Natural killer cell (primary cell): ENCODE measurements at regions not wholly inside any gene's neighbourhood (a gene's known extent, or its start where the extent isn't known, plus 50 kb on each side); places are given as distances from the start of the nearest gene placed in this dataset.

Source experiments
- ATAC-seq, 3 donors: fragments of 150-1000 bp in 2 of 3; fragments of 200-7000 bp in 1 of 3; cut with Tn5 transposase; 1 replicate in 1 of 3; 2 replicates in 2 of 3; pipeline ENCODE4 v1.10.0; 2021; ENCODE audit warnings: mild to moderate bottlenecking in 2 of 3, moderate library complexity in 2 of 3
- DNase-seq, 2 donors: peaks; one replicate each; pipeline versions ENCODE4 v3.0.0 to v3.0.0-alpha.2; 2013 to 2021; ENCODE audit warnings: mixed read lengths in 1 of 2
- H3K27ac ChIP-seq: one replicate; pipeline ENCODE4 v1.5.1; 2013; ENCODE audit warnings: mild to moderate bottlenecking, low read length
- H3K27me3 ChIP-seq: one replicate; pipeline ENCODE4 v1.6.1; 2013; ENCODE audit warnings: low read length; ENCODE audit not compliant: control insufficient read depth, insufficient read depth
- H3K36me3 ChIP-seq: one replicate; pipeline ENCODE4 v1.6.1; 2013; ENCODE audit warnings: low read length; ENCODE audit not compliant: control insufficient read depth, insufficient read depth
- H3K4me1 ChIP-seq: one replicate; pipeline ENCODE4 v1.6.1; 2013; ENCODE audit warnings: low read length; ENCODE audit not compliant: control insufficient read depth, insufficient read depth
- H3K4me3 ChIP-seq: one replicate; pipeline ENCODE4 v1.5.1; 2013; ENCODE audit warnings: low read length
- H3K9me3 ChIP-seq: one replicate; pipeline ENCODE4 v1.6.1; 2013; ENCODE audit warnings: low read length; ENCODE audit not compliant: control insufficient read depth, insufficient read depth
- H3K27ac Mint-ChIP-seq, 2 donors: one replicate each; pipeline ENCODE4 v1.8.0; 2022; ENCODE audit warnings: mild to moderate bottlenecking in 2 of 2, mixed read lengths in 2 of 2, moderate library complexity in 1 of 2
- H3K27me3 Mint-ChIP-seq, 2 donors: one replicate each; pipeline ENCODE4 v1.8.0; 2022; ENCODE audit warnings: low read depth in 2 of 2, mixed read lengths in 2 of 2
- H3K36me3 Mint-ChIP-seq: one replicate; pipeline ENCODE4 v1.8.0; 2022; ENCODE audit warnings: mixed read lengths
- H3K4me1 Mint-ChIP-seq, 2 donors: one replicate each; pipeline ENCODE4 v1.8.0; 2022; ENCODE audit warnings: mixed read lengths in 2 of 2
- H3K4me3 Mint-ChIP-seq: one replicate; pipeline ENCODE4 v1.8.0; 2022; ENCODE audit warnings: mild to moderate bottlenecking, moderate library complexity, mixed read lengths
- H3K9me3 Mint-ChIP-seq, 2 donors: one replicate each; pipeline ENCODE4 v1.8.0; 2022; ENCODE audit warnings: mixed read lengths in 2 of 2
- CTCF ChIP-seq: fragments of 200-600 bp; IDR thresholded peaks from one replicate; pipeline ENCODE4 v1.8.0; 2022; ENCODE audit warnings: antibody characterized with exemption
- WGBS: methylation state at CpG from one replicate; pipeline ENCODE4 v1.1.7; 2013; ENCODE audit warnings: missing lambda C conversion rate; ENCODE audit not compliant: insufficient coverage; 5-methylcytosine and 5-hydroxymethylcytosine counted together
- intact Hi-C: fragments of 100-400 bp; cut with micrococcal nuclease; formaldehyde crosslinking; loops from one replicate; pipeline ENCODE4 v1.14.2; 2022

DNA sequence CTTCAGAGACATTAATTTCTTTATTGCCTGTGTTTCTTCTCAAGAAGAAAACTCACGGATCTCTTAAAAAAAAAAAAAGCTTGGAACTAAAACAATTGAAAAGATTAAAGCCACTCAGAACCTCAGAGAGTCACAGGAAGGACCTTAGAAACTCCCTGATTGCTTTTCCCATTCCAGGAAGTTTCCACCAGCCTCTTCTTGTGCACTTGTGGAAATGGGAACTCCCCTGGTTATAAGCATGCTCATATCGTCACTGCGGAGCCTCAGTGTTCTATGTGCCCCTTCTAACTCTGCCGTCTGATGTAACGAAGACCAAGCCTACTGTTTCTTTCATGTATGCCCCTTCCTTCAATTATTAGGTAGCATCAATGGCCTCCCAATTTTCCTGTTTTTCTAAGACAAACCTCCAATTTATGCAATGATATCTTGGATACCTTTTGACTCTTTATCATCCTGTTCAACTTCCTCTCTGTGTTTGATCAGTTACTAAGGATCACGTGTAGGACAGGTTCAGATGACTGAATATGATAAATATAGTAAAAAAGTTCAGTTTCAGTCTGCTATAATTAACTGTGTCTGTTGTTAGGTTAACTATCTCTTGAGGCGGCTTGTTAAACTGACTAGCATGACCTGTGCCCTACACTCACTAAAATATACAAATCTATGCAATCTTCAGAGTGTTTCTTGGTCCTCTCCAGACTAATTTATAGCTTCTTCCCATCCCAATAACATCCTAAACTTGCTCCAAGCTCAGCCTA is 593.7 kb upstream of the CHAC2 start:
- H3K27me3 Mint-ChIP-seq = no peaks in the 10 kb centered on the region
- Histone ChIP-seq H3K27me3 (no peaks in the 10 kb centered on the region), H3K27ac (no peak overlapping the region), H3K9me3 (no peaks in the 10 kb centered on the region), H3K4me1 (no peaks in the 10 kb centered on the region), H3K4me3 (no peak overlapping the region), H3K36me3 (no peaks in the 10 kb centered on the region)
- no peaks in the 10 kb centered on the region for H3K4me1 Mint-ChIP-seq
- no peaks in the 10 kb centered on the region for H3K36me3 Mint-ChIP-seq
- no peak for DNase-seq
- intact Hi-C loops = no loop called here
- no peak overlapping the region for H3K27ac Mint-ChIP-seq
- TF ChIP-seq CTCF = no peak
- peaks cover 9 to 13% of the 10 kb centered on the region in 2 donors for H3K9me3 Mint-ChIP-seq
- 88% methylated on average over 6 of the region's 7 CpGs for WGBS
- no peak overlapping the region for H3K4me3 Mint-ChIP-seq
- ATAC-seq = peak in 1 of 3 donors; percentile 24

- no peak for TF ChIP-seq CTCF
- DNase-seq (no peak), ATAC-seq (no peak)
- no peaks in the 10 kb centered on the region for H3K27me3 Mint-ChIP-seq
- H3K4me1 Mint-ChIP-seq = no peaks in the 10 kb centered on the region
- Histone ChIP-seq H3K9me3 (no peaks in the 10 kb centered on the region), H3K4me3 (no peak overlapping the region), H3K27ac (no peak overlapping the region), H3K36me3 (no peaks in the 10 kb centered on the region), H3K4me1 (no peaks in the 10 kb centered on the region), H3K27me3 (no peaks in the 10 kb centered on the region)
- no peaks in the 10 kb centered on the region for H3K36me3 Mint-ChIP-seq
- H3K27ac Mint-ChIP-seq = no peak overlapping the region
- intact Hi-C loops = no loop called here
- H3K4me3 Mint-ChIP-seq = no peak overlapping the region
- WGBS = 100% methylated on average over 1 of the region's 1 CpG
- peaks cover 9 to 13% of the 10 kb centered on the region in 2 donors for H3K9me3 Mint-ChIP-seq
Observed at GRCh38 chr2:53173091-53173490, 594.5 kb upstream of the CHAC2 start.

DNA sequence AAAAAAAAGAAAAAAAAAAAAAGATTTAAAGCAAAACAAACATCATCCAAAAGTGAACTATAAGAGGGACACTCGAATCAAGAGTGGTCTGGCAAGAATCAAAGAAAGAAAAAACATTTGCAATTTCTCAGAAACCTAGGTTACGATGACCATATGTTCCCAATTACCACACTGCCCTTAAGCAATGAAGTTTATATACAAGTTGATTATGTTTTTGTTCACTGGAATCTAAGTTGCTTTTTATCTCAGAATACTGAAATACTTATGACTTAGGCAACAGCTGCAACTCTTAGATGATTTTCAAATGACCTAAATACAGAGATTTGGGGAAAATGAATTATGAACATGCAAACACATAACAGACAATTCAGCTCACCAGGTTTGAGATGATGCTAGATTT is 597.1 kb upstream of the CHAC2 start:
- Mint-ChIP-seq H3K27me3 (no peaks in the 10 kb centered on the region), H3K4me3 (no peak overlapping the region), H3K27ac (no peak overlapping the region), H3K36me3 (no peaks in the 10 kb centered on the region), H3K4me1 (no peaks in the 10 kb centered on the region), H3K9me3 (peaks cover 8 to 9% of the 10 kb centered on the region in 2 donors)
- H3K27me3 ChIP-seq = no peaks in the 10 kb centered on the region
- no peaks in the 10 kb centered on the region for H3K36me3 ChIP-seq
- no peak for DNase-seq
- intact Hi-C loops = no loop called here
- 60% methylated on average over 1 of the region's 2 CpGs for WGBS
- no peak overlapping the region for H3K27ac ChIP-seq
- no peaks in the 10 kb centered on the region for H3K4me1 ChIP-seq
- no peak for ATAC-seq
- no peak overlapping the region for H3K4me3 ChIP-seq
- H3K9me3 ChIP-seq = no peaks in the 10 kb centered on the region
- no peak for TF ChIP-seq CTCF

- H3K27me3 ChIP-seq = no peaks in the 10 kb centered on the region
- no peak overlapping the region for H3K4me3 ChIP-seq
- 87% methylated on average over 3 of the region's 4 CpGs for WGBS
- Mint-ChIP-seq H3K4me1 (no peaks in the 10 kb centered on the region), H3K4me3 (no peak overlapping the region), H3K9me3 (peaks cover 6 to 10% of the 10 kb centered on the region in 2 donors), H3K27me3 (no peaks in the 10 kb centered on the region), H3K36me3 (no peaks in the 10 kb centered on the region), H3K27ac (no peak overlapping the region)
- H3K4me1 ChIP-seq = no peaks in the 10 kb centered on the region
- H3K36me3 ChIP-seq = no peaks in the 10 kb centered on the region
- no peak overlapping the region for H3K27ac ChIP-seq
- ATAC-seq (no peak), DNase-seq (no peak)
- intact Hi-C loops = no loop called here
- TF ChIP-seq CTCF = no peak
- no peaks in the 10 kb centered on the region for H3K9me3 ChIP-seq
Observed at GRCh38 chr2:53167227-53167626, 600.4 kb upstream of the CHAC2 start.
